ENCODE measurements at regions not wholly inside any gene's neighbourhood (a gene's known extent, or its start where the extent isn't known, plus 50 kb on each side); places are given as distances from the start of the nearest gene placed in this dataset.
A peak's percentile ranks its signal among the peaks of the same experiment; 100 is the strongest.

DNA sequence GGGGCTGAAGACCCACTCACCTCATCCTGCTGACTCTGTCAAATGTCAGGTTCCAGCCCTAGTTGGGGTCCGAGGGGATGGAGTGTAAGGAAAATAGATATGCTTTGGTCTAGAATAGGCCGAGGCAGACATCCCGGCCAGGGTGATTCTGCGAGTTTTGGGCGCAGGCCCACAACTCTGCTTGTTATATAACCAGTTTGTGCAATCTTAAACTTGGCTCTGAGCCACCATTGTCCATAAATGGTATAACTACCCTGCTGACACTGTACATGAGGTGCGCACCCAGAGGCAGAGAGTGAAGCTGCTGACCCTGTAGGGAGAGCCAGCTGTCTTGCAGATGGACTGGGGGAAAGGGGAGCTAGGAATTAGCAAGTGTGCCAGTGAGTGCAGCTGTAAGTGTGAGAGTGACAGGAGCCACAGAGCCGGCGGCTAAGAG, 1388.8 kb downstream of the AMY1C start (continued):
- TF ChIP-seq SIN3B (IDR thresholded peaks at IDR 0.05; ENCODE audit: low read length), result no peak
- TF ChIP-seq ZNF567 (CRISPR knock-in tag; IDR thresholded peaks at IDR 0.05; ENCODE audit: borderline replicate concordance), result no peak
- TF ChIP-seq ZFP36 (IDR thresholded peaks at IDR 0.05; ENCODE audit: borderline replicate concordance, low read depth, low read length, partially characterized antibody), result no peak
- TF ChIP-seq NPAS2 (CRISPR knock-in tag; IDR thresholded peaks at IDR 0.05; ENCODE audit: borderline replicate concordance), result no peak
- no peak for TF ChIP-seq ZNF101 (CRISPR knock-in tag; IDR thresholded peaks at IDR 0.05; ENCODE audit: borderline replicate concordance, low read depth)
- TF ChIP-seq, protein P1, sequence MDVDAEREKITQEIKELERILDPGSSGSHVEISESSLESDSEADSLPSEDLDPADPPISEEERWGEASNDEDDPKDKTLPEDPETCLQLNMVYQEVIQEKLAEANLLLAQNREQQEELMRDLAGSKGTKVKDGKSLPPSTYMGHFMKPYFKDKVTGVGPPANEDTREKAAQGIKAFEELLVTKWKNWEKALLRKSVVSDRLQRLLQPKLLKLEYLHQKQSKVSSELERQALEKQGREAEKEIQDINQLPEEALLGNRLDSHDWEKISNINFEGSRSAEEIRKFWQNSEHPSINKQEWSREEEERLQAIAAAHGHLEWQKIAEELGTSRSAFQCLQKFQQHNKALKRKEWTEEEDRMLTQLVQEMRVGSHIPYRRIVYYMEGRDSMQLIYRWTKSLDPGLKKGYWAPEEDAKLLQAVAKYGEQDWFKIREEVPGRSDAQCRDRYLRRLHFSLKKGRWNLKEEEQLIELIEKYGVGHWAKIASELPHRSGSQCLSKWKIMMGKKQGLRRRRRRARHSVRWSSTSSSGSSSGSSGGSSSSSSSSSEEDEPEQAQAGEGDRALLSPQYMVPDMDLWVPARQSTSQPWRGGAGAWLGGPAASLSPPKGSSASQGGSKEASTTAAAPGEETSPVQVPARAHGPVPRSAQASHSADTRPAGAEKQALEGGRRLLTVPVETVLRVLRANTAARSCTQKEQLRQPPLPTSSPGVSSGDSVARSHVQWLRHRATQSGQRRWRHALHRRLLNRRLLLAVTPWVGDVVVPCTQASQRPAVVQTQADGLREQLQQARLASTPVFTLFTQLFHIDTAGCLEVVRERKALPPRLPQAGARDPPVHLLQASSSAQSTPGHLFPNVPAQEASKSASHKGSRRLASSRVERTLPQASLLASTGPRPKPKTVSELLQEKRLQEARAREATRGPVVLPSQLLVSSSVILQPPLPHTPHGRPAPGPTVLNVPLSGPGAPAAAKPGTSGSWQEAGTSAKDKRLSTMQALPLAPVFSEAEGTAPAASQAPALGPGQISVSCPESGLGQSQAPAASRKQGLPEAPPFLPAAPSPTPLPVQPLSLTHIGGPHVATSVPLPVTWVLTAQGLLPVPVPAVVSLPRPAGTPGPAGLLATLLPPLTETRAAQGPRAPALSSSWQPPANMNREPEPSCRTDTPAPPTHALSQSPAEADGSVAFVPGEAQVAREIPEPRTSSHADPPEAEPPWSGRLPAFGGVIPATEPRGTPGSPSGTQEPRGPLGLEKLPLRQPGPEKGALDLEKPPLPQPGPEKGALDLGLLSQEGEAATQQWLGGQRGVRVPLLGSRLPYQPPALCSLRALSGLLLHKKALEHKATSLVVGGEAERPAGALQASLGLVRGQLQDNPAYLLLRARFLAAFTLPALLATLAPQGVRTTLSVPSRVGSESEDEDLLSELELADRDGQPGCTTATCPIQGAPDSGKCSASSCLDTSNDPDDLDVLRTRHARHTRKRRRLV (CRISPR knock-in tag; IDR thresholded peaks at IDR 0.05), result no peak
- no peak for TF ChIP-seq HNRNPLL (IDR thresholded peaks at IDR 0.05; ENCODE audit: low read depth, low read length, poor library complexity, severe bottlenecking)
- TF ChIP-seq KAT8 (CRISPR knock-in tag; IDR thresholded peaks at IDR 0.05), result no peak
- TF ChIP-seq ZNF530 (CRISPR knock-in tag; IDR thresholded peaks at IDR 0.05; ENCODE audit: low read depth), result no peak
- no peak for TF ChIP-seq HNRNPUL1 (IDR thresholded peaks at IDR 0.05; ENCODE audit: low read depth, low read length)
- no peak for TF ChIP-seq HDAC2 (CRISPR knock-in tag; IDR thresholded peaks at IDR 0.05)
- TF ChIP-seq, protein P2, sequence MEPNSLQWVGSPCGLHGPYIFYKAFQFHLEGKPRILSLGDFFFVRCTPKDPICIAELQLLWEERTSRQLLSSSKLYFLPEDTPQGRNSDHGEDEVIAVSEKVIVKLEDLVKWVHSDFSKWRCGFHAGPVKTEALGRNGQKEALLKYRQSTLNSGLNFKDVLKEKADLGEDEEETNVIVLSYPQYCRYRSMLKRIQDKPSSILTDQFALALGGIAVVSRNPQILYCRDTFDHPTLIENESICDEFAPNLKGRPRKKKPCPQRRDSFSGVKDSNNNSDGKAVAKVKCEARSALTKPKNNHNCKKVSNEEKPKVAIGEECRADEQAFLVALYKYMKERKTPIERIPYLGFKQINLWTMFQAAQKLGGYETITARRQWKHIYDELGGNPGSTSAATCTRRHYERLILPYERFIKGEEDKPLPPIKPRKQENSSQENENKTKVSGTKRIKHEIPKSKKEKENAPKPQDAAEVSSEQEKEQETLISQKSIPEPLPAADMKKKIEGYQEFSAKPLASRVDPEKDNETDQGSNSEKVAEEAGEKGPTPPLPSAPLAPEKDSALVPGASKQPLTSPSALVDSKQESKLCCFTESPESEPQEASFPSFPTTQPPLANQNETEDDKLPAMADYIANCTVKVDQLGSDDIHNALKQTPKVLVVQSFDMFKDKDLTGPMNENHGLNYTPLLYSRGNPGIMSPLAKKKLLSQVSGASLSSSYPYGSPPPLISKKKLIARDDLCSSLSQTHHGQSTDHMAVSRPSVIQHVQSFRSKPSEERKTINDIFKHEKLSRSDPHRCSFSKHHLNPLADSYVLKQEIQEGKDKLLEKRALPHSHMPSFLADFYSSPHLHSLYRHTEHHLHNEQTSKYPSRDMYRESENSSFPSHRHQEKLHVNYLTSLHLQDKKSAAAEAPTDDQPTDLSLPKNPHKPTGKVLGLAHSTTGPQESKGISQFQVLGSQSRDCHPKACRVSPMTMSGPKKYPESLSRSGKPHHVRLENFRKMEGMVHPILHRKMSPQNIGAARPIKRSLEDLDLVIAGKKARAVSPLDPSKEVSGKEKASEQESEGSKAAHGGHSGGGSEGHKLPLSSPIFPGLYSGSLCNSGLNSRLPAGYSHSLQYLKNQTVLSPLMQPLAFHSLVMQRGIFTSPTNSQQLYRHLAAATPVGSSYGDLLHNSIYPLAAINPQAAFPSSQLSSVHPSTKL (CRISPR knock-in tag; IDR thresholded peaks at IDR 0.05), result peak; percentile 42; the same call in 1 of the 2 replicates
- TF ChIP-seq, protein P3, sequence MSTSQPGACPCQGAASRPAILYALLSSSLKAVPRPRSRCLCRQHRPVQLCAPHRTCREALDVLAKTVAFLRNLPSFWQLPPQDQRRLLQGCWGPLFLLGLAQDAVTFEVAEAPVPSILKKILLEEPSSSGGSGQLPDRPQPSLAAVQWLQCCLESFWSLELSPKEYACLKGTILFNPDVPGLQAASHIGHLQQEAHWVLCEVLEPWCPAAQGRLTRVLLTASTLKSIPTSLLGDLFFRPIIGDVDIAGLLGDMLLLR (CRISPR knock-in tag; IDR thresholded peaks at IDR 0.05), result no peak
- TF ChIP-seq SMARCE1 (IDR thresholded peaks at IDR 0.05; ENCODE audit: borderline replicate concordance), result no peak
- no peak for TF ChIP-seq ARID2 (CRISPR knock-in tag; IDR thresholded peaks at IDR 0.05; ENCODE audit: borderline replicate concordance)
- TF ChIP-seq ZNF615 (CRISPR knock-in tag; IDR thresholded peaks at IDR 0.05; ENCODE audit: borderline replicate concordance), result no peak
- no peak for TF ChIP-seq ZBTB7A (CRISPR knock-in tag; IDR thresholded peaks at IDR 0.05)
- TF ChIP-seq GATAD2A (CRISPR knock-in tag; IDR thresholded peaks at IDR 0.05), result no peak
- TF ChIP-seq, protein P4, sequence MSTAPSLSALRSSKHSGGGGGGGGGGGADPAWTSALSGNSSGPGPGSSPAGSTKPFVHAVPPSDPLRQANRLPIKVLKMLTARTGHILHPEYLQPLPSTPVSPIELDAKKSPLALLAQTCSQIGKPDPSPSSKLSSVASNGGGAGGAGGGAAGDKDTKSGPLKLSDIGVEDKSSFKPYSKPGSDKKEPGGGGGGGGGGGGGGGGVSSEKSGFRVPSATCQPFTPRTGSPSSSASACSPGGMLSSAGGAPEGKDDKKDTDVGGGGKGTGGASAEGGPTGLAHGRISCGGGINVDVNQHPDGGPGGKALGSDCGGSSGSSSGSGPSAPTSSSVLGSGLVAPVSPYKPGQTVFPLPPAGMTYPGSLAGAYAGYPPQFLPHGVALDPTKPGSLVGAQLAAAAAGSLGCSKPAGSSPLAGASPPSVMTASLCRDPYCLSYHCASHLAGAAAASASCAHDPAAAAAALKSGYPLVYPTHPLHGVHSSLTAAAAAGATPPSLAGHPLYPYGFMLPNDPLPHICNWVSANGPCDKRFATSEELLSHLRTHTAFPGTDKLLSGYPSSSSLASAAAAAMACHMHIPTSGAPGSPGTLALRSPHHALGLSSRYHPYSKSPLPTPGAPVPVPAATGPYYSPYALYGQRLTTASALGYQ (CRISPR knock-in tag; IDR thresholded peaks at IDR 0.05), result no peak
